Transverse colon (tissue), 4 donors: ENCODE measurements at regions not wholly inside any gene's neighbourhood (a gene's known extent, or its start where the extent isn't known, plus 50 kb on each side); places are given as distances from the start of the nearest gene placed in this dataset.
"Not testable (repeated sequence)": the region's sequence is repeated elsewhere in the genome, so short reads cannot be mapped to it uniquely, and the experiment has no call there.

ENCODE experiments used
- DNase-seq: peaks from one replicate; pipeline ENCODE4 v3.0.0-alpha.2; 2019
- H3K27ac ChIP-seq, 4 donors: fragments of 200-600 bp; sonication (generic); 2 replicates each; pipeline ENCODE4 v1.5.1; 2016 to 2018; ENCODE audit warnings: inconsistent platforms in 4 of 4
- H3K27me3 ChIP-seq: fragments of 200-600 bp; sonication (generic); 2 replicates; pipeline ENCODE4 v1.5.1; 2017; ENCODE audit warnings: inconsistent platforms
- H3K36me3 ChIP-seq, 4 donors: fragments of 200-600 bp; sonication (generic); 2 replicates each; pipeline ENCODE4 v1.5.1; 2017 to 2019; ENCODE audit warnings: inconsistent platforms in 4 of 4
- H3K4me1 ChIP-seq, 4 donors: fragments of 200-600 bp; sonication (generic); 2 replicates each; pipeline ENCODE4 v1.5.1; 2017 to 2020; ENCODE audit warnings: inconsistent platforms in 4 of 4
- H3K4me3 ChIP-seq, 4 donors: fragments of 200-600 bp; sonication (generic); 1 replicate in 1 of 4; 2 replicates in 3 of 4; pipeline versions ENCODE4 v1.5.1 to v1.6.1; 2017 to 2019; ENCODE audit warnings: inconsistent platforms in 4 of 4
- H3K9me3 ChIP-seq, 2 donors: fragments of 200-600 bp; sonication (generic); 2 replicates each; pipeline ENCODE4 v1.5.1; 2017 to 2019; ENCODE audit warnings: inconsistent platforms in 2 of 2
- EP300 ChIP-seq: sonication (generic); formaldehyde crosslinking; IDR thresholded peaks from one replicate; pipeline ENCODE4 v1.6.1; 2017; ENCODE audit warnings: antibody characterized with exemption, low read depth
- POLR2A ChIP-seq: fragments of 450-650 bp; IDR thresholded peaks from one replicate; pipeline ENCODE4 v1.6.1; 2016; ENCODE audit warnings: antibody characterized with exemption, mild to moderate bottlenecking, moderate library complexity
- POLR2AphosphoS5 ChIP-seq, 3 donors: sonication (generic); formaldehyde crosslinking; IDR thresholded peaks; one replicate each; pipeline ENCODE4 v1.6.1; 2016; ENCODE audit warnings: antibody characterized with exemption in 3 of 3
- WGBS, 2 donors: methylation state at CpG; one replicate each; pipeline ENCODE4 v1.1.5; 2018; ENCODE audit warnings: low coverage in 1 of 2; 5-methylcytosine and 5-hydroxymethylcytosine counted together
- in situ Hi-C, 4 donors: fragments of 200-750 bp; cut with MboI; loops; one replicate each; pipeline versions ENCODE4 v1.15.0 to v1.15.1; 2017; ENCODE audit warnings: low sequenced_read_pairs in 3 of 4, low pct_ligation_motif_present in 1 of 4, low pct_unique_long_range_greater_than_20kb in 1 of 4
- intact Hi-C: fragments of 100-400 bp; cut with DNase I; formaldehyde crosslinking; loops from one replicate; pipeline ENCODE4 v1.15.1; 2023; ENCODE audit warnings: low total_unique reads
- TF ChIP-seq, protein P1 (sequence below), 5 experiments: fragments of 200-600 bp in 3 of 5; fragments of 450-650 bp in 2 of 5; sonication (generic) in 3 of 5; IDR thresholded peaks; 1 replicate in 2 of 5; 2 replicates in 3 of 5; pipeline ENCODE4 v1.5.1; 2016 to 2017; ENCODE audit warnings: antibody characterized with exemption in 5 of 5, inconsistent platforms in 3 of 5, mild to moderate bottlenecking in 2 of 5, moderate library complexity in 1 of 5

- no peaks in the 10 kb centered on the region for H3K36me3 ChIP-seq
- H3K4me3 ChIP-seq, result no peak overlapping the region
- TF ChIP-seq POLR2A (no peak), POLR2AphosphoS5 (IDR thresholded peaks at IDR 0.05) (peak; percentile 53 to 87 (median 86)), EP300 (peak; percentile 45)
- TF ChIP-seq, protein P1, sequence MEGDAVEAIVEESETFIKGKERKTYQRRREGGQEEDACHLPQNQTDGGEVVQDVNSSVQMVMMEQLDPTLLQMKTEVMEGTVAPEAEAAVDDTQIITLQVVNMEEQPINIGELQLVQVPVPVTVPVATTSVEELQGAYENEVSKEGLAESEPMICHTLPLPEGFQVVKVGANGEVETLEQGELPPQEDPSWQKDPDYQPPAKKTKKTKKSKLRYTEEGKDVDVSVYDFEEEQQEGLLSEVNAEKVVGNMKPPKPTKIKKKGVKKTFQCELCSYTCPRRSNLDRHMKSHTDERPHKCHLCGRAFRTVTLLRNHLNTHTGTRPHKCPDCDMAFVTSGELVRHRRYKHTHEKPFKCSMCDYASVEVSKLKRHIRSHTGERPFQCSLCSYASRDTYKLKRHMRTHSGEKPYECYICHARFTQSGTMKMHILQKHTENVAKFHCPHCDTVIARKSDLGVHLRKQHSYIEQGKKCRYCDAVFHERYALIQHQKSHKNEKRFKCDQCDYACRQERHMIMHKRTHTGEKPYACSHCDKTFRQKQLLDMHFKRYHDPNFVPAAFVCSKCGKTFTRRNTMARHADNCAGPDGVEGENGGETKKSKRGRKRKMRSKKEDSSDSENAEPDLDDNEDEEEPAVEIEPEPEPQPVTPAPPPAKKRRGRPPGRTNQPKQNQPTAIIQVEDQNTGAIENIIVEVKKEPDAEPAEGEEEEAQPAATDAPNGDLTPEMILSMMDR (IDR thresholded peaks at IDR 0.05), result no peak
- H3K27ac ChIP-seq, result peak overlapping the region; percentile 54 to 77 (median 70)
- H3K9me3 ChIP-seq, result no peaks in the 10 kb centered on the region
- H3K4me1 ChIP-seq, result peaks cover 12 to 46% (median 35%) of the 10 kb centered on the region in 4 donors
- no peaks in the 10 kb centered on the region for H3K27me3 ChIP-seq
- WGBS, 2 donors, result 60% methylated on average over 11 of the region's 11 CpGs; no CpG with 5 or more reads in 1 of the 2 donors
- DNase-seq, result peak; percentile 87
- intact Hi-C loops (no loop called here), in situ Hi-C loops (no loop called here)
Measured at GRCh38 chr20:17863577-17864292, 104.9 kb downstream of the SNX5 start.

DNA sequence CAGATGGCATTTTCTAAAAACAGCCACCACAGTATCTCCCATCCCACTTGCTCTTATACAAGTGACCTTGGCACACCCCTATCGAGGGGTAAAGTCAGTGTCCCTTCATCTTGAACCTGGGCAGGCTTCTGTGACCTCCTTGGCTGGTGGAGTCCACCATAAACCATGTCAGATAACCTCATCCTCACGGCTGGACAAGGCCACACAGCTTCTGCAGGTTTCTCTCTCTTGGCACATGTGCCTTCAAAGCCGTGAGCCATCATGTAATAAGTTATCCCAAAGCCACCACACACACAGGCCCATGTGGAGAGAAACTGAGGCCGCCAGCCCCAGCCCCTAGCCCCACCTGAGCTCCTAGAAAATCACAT lies 105.4 kb downstream of the SNX5 start:
- whole genome bisulfite sequencing, 2 donors, result 78% methylated on average over 4 of the region's 4 CpGs; no CpG with 5 or more reads in 1 of the 2 donors
- H3K4me1 ChIP-seq, result peaks cover 12 to 46% (median 36%) of the 10 kb centered on the region in 4 donors
- in situ Hi-C loops (no loop called here), intact Hi-C loops (no loop called here)
- no peaks in the 10 kb centered on the region for H3K27me3 ChIP-seq
- no peak for TF ChIP-seq POLR2A
- no peak for TF ChIP-seq EP300
- TF ChIP-seq POLR2AphosphoS5 (IDR thresholded peaks at IDR 0.05), result no peak
- TF ChIP-seq, protein P1 (IDR thresholded peaks at IDR 0.05), result no peak
- DNase-seq, result no peak
- no peaks in the 10 kb centered on the region for H3K36me3 ChIP-seq
- H3K4me3 ChIP-seq, result no peak overlapping the region
- H3K27ac ChIP-seq, result peak overlapping the region; percentile 54 to 77 (median 70)
- no peaks in the 10 kb centered on the region for H3K9me3 ChIP-seq

GRCh38 chr20:17862171-17862570 lies 106.4 kb downstream of the SNX5 start:
- TF ChIP-seq, protein P1 (IDR thresholded peaks at IDR 0.05), result no peak
- TF ChIP-seq POLR2AphosphoS5 (IDR thresholded peaks at IDR 0.05) (no peak), POLR2A (no peak), EP300 (no peak)
- Histone ChIP-seq H3K36me3 (no peaks in the 10 kb centered on the region), H3K4me3 (no peak overlapping the region), H3K9me3 (no peaks in the 10 kb centered on the region), H3K4me1 (peaks cover 12 to 47% (median 37%) of the 10 kb centered on the region in 4 donors), H3K27ac (no peak overlapping the region), H3K27me3 (no peaks in the 10 kb centered on the region)
- intact Hi-C loops, result no loop called here
- DNase-seq, result no peak
- in situ Hi-C loops, result no loop called here
- 82 to 96% methylated on average over 1 of the region's 1 CpG for WGBS, 2 donors

- WGBS, 2 donors, result 85 to 93% methylated on average over 7 to 9 of the region's 9 CpGs
- peaks cover 12 to 53% (median 41%) of the 10 kb centered on the region in 4 donors for H3K4me1 ChIP-seq
- H3K4me3 ChIP-seq, H3K9me3 ChIP-seq, H3K36me3 ChIP-seq, H3K27me3 ChIP-seq, DNase-seq, in situ Hi-C loops, intact Hi-C loops, H3K27ac ChIP-seq: not testable (repeated sequence)
Measured at GRCh38 chr20:17861620-17862019, 107.0 kb downstream of the SNX5 start.
